ENCODE measurements at regions not wholly inside any gene's neighbourhood (a gene's known extent, or its start where the extent isn't known, plus 50 kb on each side); places are given as distances from the start of the nearest gene placed in this dataset.
A peak's percentile ranks its signal among the peaks of the same experiment; 100 is the strongest.
"Not testable (repeated sequence)": the region's sequence is repeated elsewhere in the genome, so short reads cannot be mapped to it uniquely, and the experiment has no call there.

DNA sequence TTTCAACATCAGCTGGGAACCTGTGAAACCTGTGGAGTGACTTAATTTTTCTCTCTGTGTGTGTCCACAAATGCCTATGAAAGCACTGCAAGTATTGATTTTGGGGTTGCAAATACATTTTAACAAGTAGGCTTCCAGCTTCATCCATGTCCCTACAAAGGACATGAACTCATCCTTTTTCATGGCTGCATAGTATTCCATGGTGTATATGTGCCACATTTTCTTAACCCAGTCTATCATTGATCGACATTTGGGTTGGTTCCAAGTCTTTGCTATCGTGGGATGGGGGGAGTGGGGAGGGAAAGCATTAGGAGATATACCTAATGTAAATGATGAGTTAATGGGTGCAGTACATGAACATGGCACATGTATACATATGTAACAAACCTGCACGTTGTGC is 711.3 kb downstream of the LTN1 start:
- not testable (repeated sequence) for DNase-seq (ENCODE audit: low read depth)

DNA sequence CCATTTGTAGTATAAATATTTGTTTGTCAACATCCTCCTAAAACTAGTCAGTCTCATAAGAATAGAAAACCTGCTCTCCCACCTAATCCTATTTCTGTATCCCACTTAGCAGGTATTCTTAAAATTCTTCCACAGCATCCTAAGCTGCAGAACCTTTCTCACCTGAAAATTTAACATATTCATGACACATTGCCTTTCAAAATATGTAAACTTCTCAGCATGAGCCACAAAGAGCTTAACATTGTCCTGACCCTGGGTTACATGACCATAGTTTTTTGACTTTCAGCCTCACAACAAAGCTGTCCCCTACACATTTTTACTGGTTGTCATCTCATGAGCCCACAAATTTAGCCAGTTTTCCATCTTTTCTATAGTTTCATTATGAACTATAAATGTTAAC is 712.1 kb downstream of the LTN1 start:
- no peak for DNase-seq (ENCODE audit: low read depth)

- no peak for DNase-seq (ENCODE audit: low read depth)
Observed at GRCh38 chr21:28277324-28277723, 715.4 kb downstream of the LTN1 start.

- no peak for DNase-seq (ENCODE audit: low read depth)
Observed at GRCh38 chr21:28272272-28272992, 720.2 kb downstream of the LTN1 start.

DNA sequence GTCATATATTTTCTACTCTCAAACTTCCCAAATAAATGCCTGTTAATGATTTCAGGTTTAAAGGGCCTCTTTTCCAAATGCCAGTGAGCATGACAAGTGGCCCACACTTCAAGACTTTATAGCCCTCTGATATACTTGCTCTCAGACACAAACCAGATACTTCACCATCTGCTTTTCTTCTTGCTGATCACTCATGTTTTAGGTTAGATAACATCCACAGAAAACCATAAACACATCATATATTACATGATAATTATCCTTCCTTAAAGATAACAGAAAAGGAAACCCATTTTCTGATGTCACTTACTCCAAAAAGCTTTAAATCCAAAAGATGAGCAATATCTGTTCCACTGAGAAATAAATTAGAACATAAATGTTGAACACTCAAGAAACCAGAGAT is 723.5 kb downstream of the LTN1 start:
- no peak for DNase-seq (ENCODE audit: low read depth)

- DNase-seq (ENCODE audit: low read depth), result no peak
Observed at GRCh38 chr21:28268685-28269084, 724.0 kb downstream of the LTN1 start.

DNA sequence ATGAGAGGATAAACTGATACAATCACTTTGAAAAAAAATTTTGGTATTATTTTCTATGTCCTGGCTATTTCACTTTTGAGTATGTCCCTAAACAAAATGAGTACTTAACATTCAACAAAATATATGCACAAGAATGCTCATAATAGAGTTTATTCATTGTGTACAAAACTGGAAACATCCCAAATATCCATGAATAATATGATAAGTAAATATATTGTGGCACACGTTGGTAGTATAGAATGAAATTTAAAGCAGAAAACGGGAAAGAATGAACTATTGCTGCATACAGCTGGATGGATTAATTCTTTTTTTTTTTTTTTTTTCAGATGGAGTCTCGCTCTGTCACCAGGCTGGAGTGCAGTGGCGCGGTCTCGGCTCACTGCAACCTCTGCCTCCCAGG is 725.2 kb downstream of the LTN1 start:
- DNase-seq (ENCODE audit: low read depth), result no peak

DNA sequence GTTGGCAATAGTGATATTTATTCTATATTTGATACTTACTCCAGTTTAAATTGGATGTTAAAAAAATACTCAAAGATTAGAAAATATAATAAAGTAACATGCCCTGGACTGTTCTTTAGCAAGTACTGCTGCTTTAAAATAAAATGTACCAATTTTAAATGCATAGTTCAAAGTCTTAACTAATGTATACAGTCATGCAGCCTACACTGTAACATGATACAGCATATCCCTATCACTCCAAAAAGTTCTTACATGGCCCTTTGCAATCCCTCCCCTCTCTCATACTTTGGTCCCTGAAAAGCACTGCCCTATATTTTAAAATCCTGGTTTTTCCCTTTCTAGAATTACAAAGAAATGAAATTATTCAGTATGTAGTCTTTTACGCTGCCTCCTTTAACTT is 726.6 kb downstream of the LTN1 start:
- DNase-seq (ENCODE audit: low read depth), result no peak

GRCh38 chr21:28263974-28264373 is 728.7 kb downstream of the LTN1 start:
- no peak for DNase-seq (ENCODE audit: low read depth)

- DNase-seq (ENCODE audit: low read depth), result no peak
Observed at GRCh38 chr21:28261298-28261697, 731.4 kb downstream of the LTN1 start.

GRCh38 chr21:28257276-28257675 is 735.4 kb downstream of the LTN1 start:
- no peak for DNase-seq (ENCODE audit: low read depth)

GRCh38 chr21:28256837-28257236 is 735.8 kb downstream of the LTN1 start:
- no peak for DNase-seq (ENCODE audit: low read depth)

DNA sequence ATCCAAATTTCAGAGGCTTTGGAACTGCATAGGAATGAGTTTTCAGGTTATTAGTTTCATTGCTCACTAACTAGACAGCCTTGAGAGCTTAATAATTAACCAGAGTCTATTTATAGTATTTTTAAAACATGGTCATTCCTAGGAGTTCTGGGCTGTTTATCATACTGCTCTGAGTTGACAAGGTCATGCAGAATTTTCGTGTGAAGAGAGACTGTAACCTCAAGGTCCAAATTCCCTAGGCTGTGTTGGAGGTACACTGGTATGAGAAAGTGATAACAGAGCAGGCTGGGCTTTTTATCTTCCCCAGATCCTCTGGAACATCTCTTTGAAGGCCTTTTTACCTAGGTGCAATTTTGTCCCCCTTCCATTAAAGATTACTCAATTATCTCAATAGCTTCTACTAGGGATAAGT is 736.3 kb downstream of the LTN1 start:
- DNase-seq (ENCODE audit: low read depth), result peak; percentile 19

DNA sequence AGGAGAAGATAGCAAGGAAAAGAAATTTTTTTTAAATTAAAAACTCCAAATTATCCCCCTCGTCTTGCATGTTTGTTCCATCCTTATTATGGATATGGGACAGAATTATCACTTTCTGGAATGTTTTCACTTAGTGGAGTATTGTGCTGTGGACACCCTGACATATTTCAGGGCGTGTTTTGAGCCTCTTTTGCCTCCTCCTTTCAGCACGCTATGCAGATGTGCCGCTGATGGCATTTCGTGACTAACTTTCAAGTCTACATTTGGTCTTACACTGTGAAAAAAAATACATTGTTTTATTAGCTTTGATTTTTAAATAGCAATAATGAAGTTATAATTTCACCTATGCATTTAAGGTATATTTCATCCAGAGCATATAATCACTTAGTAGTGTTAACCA is 738.7 kb downstream of the LTN1 start:
- peak; percentile 38 for DNase-seq (ENCODE audit: low read depth)

- peak; percentile 89 for DNase-seq (ENCODE audit: low read depth)
Observed at GRCh38 chr21:28253338-28253737, 739.3 kb downstream of the LTN1 start.

DNA sequence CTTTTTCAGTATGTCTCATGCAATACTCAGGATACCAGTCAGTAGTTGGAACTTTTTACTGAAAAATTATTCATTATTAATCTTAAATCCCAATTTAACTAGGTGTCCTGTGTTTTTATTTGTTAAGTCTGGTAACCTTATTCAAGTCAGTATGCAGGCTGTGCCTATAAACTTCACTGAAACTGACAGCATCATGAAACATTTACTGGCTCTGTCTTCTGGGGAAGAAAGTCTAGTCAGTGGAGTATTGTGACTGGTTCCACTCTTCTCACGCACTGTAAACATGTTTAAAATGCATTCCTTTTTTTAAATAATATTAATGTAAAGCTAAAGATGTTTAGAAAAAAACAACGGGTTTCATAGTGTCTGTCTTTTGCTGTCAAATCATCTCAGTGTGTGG is 739.7 kb downstream of the LTN1 start:
- DNase-seq (ENCODE audit: low read depth), result peak; percentile 47

- DNase-seq (ENCODE audit: low read depth), result no peak
Observed at GRCh38 chr21:28250946-28251345, 741.7 kb downstream of the LTN1 start.

DNA sequence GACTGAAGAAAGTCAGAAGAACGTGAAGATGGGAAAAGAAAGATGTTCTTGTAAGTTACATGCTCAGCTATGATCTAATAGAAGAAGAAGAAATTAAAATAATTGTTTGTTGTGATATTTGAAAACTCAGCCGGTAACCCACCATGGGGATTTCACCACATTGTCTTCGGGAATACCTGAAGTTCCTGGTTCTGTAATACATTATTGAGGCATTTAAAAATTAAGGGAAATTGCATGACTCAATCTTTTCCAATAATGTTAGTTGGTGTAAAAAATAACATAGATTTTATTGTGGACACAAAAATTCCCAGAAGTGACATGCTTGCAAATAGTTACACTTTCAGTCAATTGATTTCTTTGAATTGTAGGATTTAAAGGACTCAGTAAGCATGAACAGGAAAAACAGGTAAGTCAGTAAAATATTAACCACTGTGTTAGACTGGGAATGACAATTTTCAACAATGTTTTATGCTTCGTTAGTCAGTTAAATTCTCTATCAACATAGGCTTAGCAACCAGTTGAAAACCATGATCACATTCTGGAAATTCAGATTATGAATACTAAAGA is 745.1 kb downstream of the LTN1 start:
- DNase-seq (ENCODE audit: low read depth), result no peak

- DNase-seq (ENCODE audit: low read depth), result peak; percentile 42
Observed at GRCh38 chr21:28240586-28240985, 752.1 kb downstream of the LTN1 start.

GRCh38 chr21:28239340-28239739 is 753.3 kb downstream of the LTN1 start:
- no peak for DNase-seq (ENCODE audit: low read depth)

GRCh38 chr21:28237661-28238060 is 755.0 kb downstream of the LTN1 start:
- DNase-seq (ENCODE audit: low read depth), result no peak

DNA sequence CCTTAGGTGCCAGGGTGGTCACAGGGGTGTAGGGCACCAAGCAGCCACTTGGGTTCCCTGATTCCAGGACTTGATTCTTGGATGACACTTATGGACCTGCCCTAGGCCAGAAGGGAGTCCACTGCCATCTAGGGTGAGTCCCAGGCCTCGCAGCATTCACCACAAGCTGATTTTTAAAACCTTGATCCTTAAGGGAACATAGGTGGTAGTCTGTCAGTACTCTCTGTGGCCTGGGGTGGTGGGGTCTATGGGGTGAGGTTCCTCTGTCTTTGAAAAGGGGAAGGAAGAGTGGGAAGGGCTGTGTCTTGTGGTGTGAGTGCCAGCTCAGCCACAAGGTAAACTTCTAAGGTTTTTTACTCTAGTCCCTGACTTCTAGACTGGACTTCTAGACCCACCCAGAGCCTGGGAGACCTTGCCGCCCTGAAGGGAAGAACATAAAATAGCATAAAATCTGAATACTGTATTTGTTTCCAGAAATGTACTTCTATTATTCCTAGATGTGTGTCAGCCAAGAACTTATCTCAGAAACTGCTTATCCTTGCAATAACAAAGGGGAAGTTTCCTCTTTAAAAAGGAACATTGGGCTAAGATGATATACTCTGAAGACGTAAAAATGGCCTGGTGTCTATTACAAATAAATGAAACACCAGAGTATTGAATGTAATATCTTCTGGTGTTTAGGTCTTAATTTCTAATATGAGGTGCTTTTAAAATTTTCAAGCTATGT is 757.3 kb downstream of the LTN1 start:
- DNase-seq (ENCODE audit: low read depth), result peak; percentile 31

GRCh38 chr21:28234326-28234725 is 758.4 kb downstream of the LTN1 start:
- no peak for DNase-seq (ENCODE audit: low read depth)
